Gastroesophageal sphincter (tissue), 4 donors: ENCODE measurements at regions not wholly inside any gene's neighbourhood (a gene's known extent, or its start where the extent isn't known, plus 50 kb on each side); places are given as distances from the start of the nearest gene placed in this dataset.
"Not testable (repeated sequence)": the region's sequence is repeated elsewhere in the genome, so short reads cannot be mapped to it uniquely, and the experiment has no call there.

Source experiments
- ATAC-seq: fragments of 150-250 bp; one replicate; pipeline ENCODE4 v1.9.1; 2016; ENCODE audit warnings: mild to moderate bottlenecking, moderate library complexity
- H3K27ac ChIP-seq, 4 donors: fragments of 200-600 bp; sonication (generic) in 3 of 4; 1 replicate in 3 of 4; 2 replicates in 1 of 4; pipeline ENCODE4 v1.5.1; 2016 to 2019
- H3K27me3 ChIP-seq: fragments of 200-600 bp; sonication (generic); one replicate; pipeline ENCODE4 v1.5.1; 2019
- H3K36me3 ChIP-seq, 2 donors: fragments of 200-600 bp; sonication (generic); one replicate each; pipeline ENCODE4 v1.5.1; 2019; ENCODE audit warnings: control low read depth in 1 of 2
- H3K4me1 ChIP-seq, 3 donors: fragments of 200-600 bp; sonication (generic); 1 replicate in 2 of 3; 2 replicates in 1 of 3; pipeline ENCODE4 v1.5.1; 2016 to 2019; ENCODE audit warnings: control low read depth in 2 of 3
- H3K4me3 ChIP-seq, 2 donors: fragments of 200-600 bp; sonication (generic); one replicate each; pipeline ENCODE4 v1.5.1; 2019; ENCODE audit warnings: mild to moderate bottlenecking in 1 of 2, moderate library complexity in 1 of 2
- H3K9me3 ChIP-seq, 3 donors: fragments of 200-600 bp; sonication (generic); one replicate each; pipeline ENCODE4 v1.5.1; 2017 to 2019; ENCODE audit warnings: control low read depth in 2 of 3
- CTCF ChIP-seq, 4 experiments: fragments of 200-600 bp in 2 of 4; fragments of 450-650 bp in 2 of 4; sonication (generic) in 1 of 4; IDR thresholded peaks; one replicate each; pipeline ENCODE4 v1.5.1; 2017 to 2019; ENCODE audit warnings: antibody characterized with exemption in 4 of 4, mild to moderate bottlenecking in 2 of 4, moderate library complexity in 2 of 4
- EP300 ChIP-seq: sonication (generic); formaldehyde crosslinking; IDR thresholded peaks from one replicate; pipeline ENCODE4 v1.6.1; 2017; ENCODE audit warnings: antibody characterized with exemption, mild to moderate bottlenecking
- POLR2A ChIP-seq, 2 donors: fragments of 450-650 bp; IDR thresholded peaks; one replicate each; pipeline ENCODE4 v1.6.1; 2017; ENCODE audit warnings: antibody characterized with exemption in 2 of 2, mild to moderate bottlenecking in 2 of 2, moderate library complexity in 1 of 2
- POLR2AphosphoS5 ChIP-seq: sonication (generic); formaldehyde crosslinking; IDR thresholded peaks from one replicate; pipeline ENCODE4 v1.6.1; 2017; ENCODE audit warnings: antibody characterized with exemption
- WGBS, 2 donors: methylation state at CpG; one replicate each; pipeline ENCODE4 v1.1.5; 2018; ENCODE audit warnings: low coverage in 1 of 2; 5-methylcytosine and 5-hydroxymethylcytosine counted together

GRCh38 chr17:45631941-45632340 lies 141.4 kb upstream of the PLEKHM1 start:
- Histone ChIP-seq H3K4me1 (no peaks in the 10 kb centered on the region), H3K4me3 (no peak overlapping the region), H3K36me3 (peaks cover 0 to 99% of the 10 kb centered on the region in 2 donors), H3K27ac (no peak overlapping the region), H3K9me3 (no peaks in the 10 kb centered on the region), H3K27me3 (no peaks in the 10 kb centered on the region)
- no peak for ATAC-seq
- 93 to 95% methylated on average over 2 of the region's 2 CpGs for WGBS, 2 donors
- no peak for TF ChIP-seq POLR2A (IDR thresholded peaks at IDR 0.05)
- no peak for TF ChIP-seq EP300
- no peak for TF ChIP-seq CTCF (IDR thresholded peaks at IDR 0.05)
- TF ChIP-seq POLR2AphosphoS5, result no peak

DNA sequence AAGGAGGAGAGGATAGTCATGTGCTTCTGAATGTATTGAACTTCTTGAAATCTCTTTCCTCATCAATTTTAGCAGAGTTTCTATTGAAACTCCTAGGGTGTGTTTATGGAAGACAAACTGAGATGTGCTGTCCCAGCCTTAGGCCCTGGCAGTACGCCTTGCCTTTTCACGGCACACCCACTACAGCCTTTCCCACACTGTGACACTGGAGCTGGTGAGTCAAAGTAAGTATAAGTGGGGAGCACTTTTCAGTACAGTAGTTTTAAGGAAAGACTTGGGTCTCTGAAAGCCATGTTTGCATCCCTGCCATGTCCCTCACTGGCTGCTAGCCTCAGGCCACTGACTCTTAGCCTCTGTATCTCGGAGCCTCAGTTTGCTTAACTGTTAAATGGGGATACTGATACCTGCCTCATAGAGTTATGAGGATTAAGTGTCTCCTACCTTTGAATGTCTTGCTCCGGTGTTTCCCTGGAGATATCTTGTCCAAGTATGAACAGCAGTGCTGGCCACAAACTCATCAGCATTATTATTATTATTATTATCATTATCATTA lies 144.7 kb upstream of the CRHR1 start:
- Histone ChIP-seq H3K27me3 (no peaks in the 10 kb centered on the region), H3K36me3 (peaks cover 0 to 54% of the 10 kb centered on the region in 2 donors), H3K4me3 (no peak overlapping the region), H3K27ac (no peak overlapping the region), H3K4me1 (no peaks in the 10 kb centered on the region), H3K9me3 (no peaks in the 10 kb centered on the region)
- TF ChIP-seq POLR2A (IDR thresholded peaks at IDR 0.05), result no peak
- TF ChIP-seq POLR2AphosphoS5, result no peak
- TF ChIP-seq EP300, result no peak
- no peak for ATAC-seq
- WGBS, 2 donors, result 81 to 83% methylated on average over 3 to 4 of the region's 4 CpGs

DNA sequence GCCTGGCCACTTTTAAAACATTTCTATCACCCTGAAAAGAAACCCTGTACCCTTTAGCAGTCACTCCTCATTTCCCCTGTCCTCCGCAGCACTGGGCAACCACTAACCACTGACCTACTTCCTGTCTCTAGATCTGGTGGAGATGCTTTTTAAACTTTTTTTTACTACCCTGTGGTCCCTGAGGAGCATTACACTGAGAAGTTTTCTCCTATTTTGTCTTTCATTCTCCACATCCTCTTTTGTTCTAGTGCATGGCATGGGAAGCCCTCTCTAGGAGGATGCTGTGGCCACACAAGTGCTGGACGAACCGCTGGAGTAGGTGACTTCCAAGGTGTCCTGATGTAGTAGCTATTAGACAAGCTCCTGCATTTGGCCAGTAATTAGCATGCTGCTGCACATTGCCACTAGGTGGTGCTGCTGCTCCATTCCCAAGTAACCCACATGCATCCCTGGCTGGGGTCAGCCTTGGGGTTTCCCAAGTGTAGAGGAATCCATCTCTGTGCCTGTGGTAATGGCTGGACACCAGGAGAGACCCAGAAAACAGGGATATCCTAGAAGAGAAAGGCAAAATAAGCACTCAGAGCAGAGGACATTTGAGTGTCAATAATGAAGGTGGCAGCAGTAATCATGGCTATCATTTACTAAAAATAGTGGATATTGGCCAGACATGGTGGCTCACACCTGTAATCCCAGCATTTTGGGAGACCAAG lies 143.8 kb upstream of the CRHR1 start:
- Histone ChIP-seq H3K27ac (no peak overlapping the region), H3K9me3 (no peaks in the 10 kb centered on the region), H3K4me1 (no peaks in the 10 kb centered on the region), H3K27me3 (no peaks in the 10 kb centered on the region), H3K4me3 (no peak overlapping the region), H3K36me3 (peaks cover 0 to 45% of the 10 kb centered on the region in 2 donors)
- TF ChIP-seq EP300 (no peak), CTCF (IDR thresholded peaks at IDR 0.05) (peak in 3 of 4 experiments; percentile 81 to 97 (median 81))
- 25 to 40% methylated on average over 2 to 3 of the region's 3 CpGs for WGBS, 2 donors
- ATAC-seq, result peak; percentile 53

- Histone ChIP-seq H3K4me3 (no peak overlapping the region), H3K9me3 (no peaks in the 10 kb centered on the region), H3K4me1 (no peaks in the 10 kb centered on the region), H3K36me3 (peaks cover 0 to 33% of the 10 kb centered on the region in 2 donors), H3K27ac (no peak overlapping the region), H3K27me3 (no peaks in the 10 kb centered on the region)
- ATAC-seq, result no peak
- TF ChIP-seq POLR2A (IDR thresholded peaks at IDR 0.05) (no peak), EP300 (no peak), POLR2AphosphoS5 (no peak), CTCF (IDR thresholded peaks at IDR 0.05) (no peak)
- WGBS, 2 donors, result 83 to 88% methylated on average over 3 to 4 of the region's 5 CpGs
Measured at GRCh38 chr17:45641541-45641940, 142.6 kb upstream of the CRHR1 start.

GRCh38 chr17:45643591-45643990 lies 140.5 kb upstream of the CRHR1 start:
- no peaks in the 10 kb centered on the region for H3K9me3 ChIP-seq
- 85 to 88% methylated on average over 7 of the region's 10 CpGs for WGBS, 2 donors

GRCh38 chr17:45644637-45645036 lies 139.5 kb upstream of the CRHR1 start:
- H3K36me3 ChIP-seq, H3K27ac ChIP-seq, H3K9me3 ChIP-seq, H3K4me1 ChIP-seq, H3K27me3 ChIP-seq, H3K4me3 ChIP-seq, ATAC-seq: not testable (repeated sequence)
- 33 to 100% methylated on average over 1 of the region's 1 CpG for WGBS, 2 donors

More at GRCh38 chr17:45643591-45643990, 140.5 kb upstream of the CRHR1 start:
- no peak for TF ChIP-seq EP300
- TF ChIP-seq POLR2AphosphoS5, result no peak
- TF ChIP-seq POLR2A (IDR thresholded peaks at IDR 0.05), result no peak
- TF ChIP-seq CTCF (IDR thresholded peaks at IDR 0.05), result no peak
- Histone ChIP-seq H3K27me3 (no peaks in the 10 kb centered on the region), H3K36me3 (peaks cover 0 to 12% of the 10 kb centered on the region in 2 donors), H3K4me1 (no peaks in the 10 kb centered on the region), H3K4me3 (no peak overlapping the region), H3K27ac (no peak overlapping the region)
- ATAC-seq, result no peak
